Adrenal gland (tissue), 5 donors: ENCODE measurements at regions not wholly inside any gene's neighbourhood (a gene's known extent, or its start where the extent isn't known, plus 50 kb on each side); places are given as distances from the start of the nearest gene placed in this dataset.

Experiments used
- POLR2A ChIP-seq, 2 donors: fragments of 450-650 bp; IDR thresholded peaks; one replicate each; pipeline ENCODE4 v1.6.1; 2017; ENCODE audit warnings: antibody characterized with exemption in 2 of 2, mild to moderate bottlenecking in 2 of 2, moderate library complexity in 1 of 2
- TF ChIP-seq, protein P1 (sequence below), 6 experiments: fragments of 450-650 bp in 4 of 6; fragments of 200-600 bp in 2 of 6; sonication (generic) in 1 of 6; IDR thresholded peaks; 1 replicate in 5 of 6; 2 replicates in 1 of 6; pipeline versions ENCODE4 v1.5.1 to v1.8.0; 2016 to 2021; ENCODE audit warnings: antibody characterized with exemption in 6 of 6, mild to moderate bottlenecking in 2 of 6, moderate library complexity in 1 of 6
- donor health status: DM: no; HTN: no; CAD: no.

DNA sequence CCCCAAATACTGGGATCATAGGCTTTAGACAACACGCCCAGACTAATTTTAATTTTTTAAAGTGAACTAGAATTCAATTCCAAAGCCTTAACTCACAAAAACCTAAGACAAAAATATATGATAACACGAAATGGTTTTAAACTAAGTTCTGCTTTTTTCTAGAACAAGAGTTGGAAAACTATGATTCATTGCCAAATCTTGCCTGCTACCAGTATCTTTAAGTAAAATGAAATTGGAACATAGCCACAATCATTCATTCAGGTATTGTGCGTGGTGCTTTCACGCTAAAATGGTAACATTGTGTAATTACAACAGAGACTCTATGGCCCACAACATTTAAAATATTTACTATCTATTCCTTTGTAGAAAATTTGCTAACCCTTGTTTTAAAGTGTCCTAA lies 488.0 kb upstream of the ZNF385D start:
- TF ChIP-seq, protein P1, sequence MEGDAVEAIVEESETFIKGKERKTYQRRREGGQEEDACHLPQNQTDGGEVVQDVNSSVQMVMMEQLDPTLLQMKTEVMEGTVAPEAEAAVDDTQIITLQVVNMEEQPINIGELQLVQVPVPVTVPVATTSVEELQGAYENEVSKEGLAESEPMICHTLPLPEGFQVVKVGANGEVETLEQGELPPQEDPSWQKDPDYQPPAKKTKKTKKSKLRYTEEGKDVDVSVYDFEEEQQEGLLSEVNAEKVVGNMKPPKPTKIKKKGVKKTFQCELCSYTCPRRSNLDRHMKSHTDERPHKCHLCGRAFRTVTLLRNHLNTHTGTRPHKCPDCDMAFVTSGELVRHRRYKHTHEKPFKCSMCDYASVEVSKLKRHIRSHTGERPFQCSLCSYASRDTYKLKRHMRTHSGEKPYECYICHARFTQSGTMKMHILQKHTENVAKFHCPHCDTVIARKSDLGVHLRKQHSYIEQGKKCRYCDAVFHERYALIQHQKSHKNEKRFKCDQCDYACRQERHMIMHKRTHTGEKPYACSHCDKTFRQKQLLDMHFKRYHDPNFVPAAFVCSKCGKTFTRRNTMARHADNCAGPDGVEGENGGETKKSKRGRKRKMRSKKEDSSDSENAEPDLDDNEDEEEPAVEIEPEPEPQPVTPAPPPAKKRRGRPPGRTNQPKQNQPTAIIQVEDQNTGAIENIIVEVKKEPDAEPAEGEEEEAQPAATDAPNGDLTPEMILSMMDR (IDR thresholded peaks at IDR 0.05): no peak
- TF ChIP-seq POLR2A (IDR thresholded peaks at IDR 0.05): no peak
